ENCODE measurements at regions not wholly inside any gene's neighbourhood (a gene's known extent, or its start where the extent isn't known, plus 50 kb on each side); places are given as distances from the start of the nearest gene placed in this dataset.

GRCh38 chr1:87730274-87731216 lies 401.9 kb downstream of the LMO4 start:
- Histone ChIP-seq H3K4me3 (replicated peaks; ENCODE audit: insufficient read depth, low read length) (no peak overlapping the region), H3K27ac (replicated peaks) (no peak overlapping the region), H3K27me3 (ENCODE audit: insufficient read depth, poor library complexity, severe bottlenecking) (no peaks in the 10 kb centered on the region)
- DNase-seq (ENCODE audit: low read depth in 1 of 2, low spot score in 1 of 2) = no peak
- TF ChIP-seq SPI1 (IDR thresholded peaks at IDR 0.05; ENCODE audit: borderline replicate concordance, low read depth) = no peak
- TF ChIP-seq GABPA (IDR thresholded peaks at IDR 0.05; ENCODE audit: low read depth) = no peak
- TF ChIP-seq CTCF (IDR thresholded peaks at IDR 0.05; ENCODE audit: insufficient read depth, low read length) = no peak
- TF ChIP-seq REST (IDR thresholded peaks at IDR 0.05; ENCODE audit: insufficient replicate concordance, low read depth) = no peak
- TF ChIP-seq POLR2AphosphoS5 (IDR thresholded peaks at IDR 0.05; ENCODE audit: low read depth) = no peak

- no peak overlapping the region for H3K4me3 ChIP-seq (replicated peaks; ENCODE audit: insufficient read depth, low read length)
- DNase-seq (ENCODE audit: low read depth in 1 of 2, low spot score in 1 of 2) = no peak
- TF ChIP-seq REST (IDR thresholded peaks at IDR 0.05; ENCODE audit: insufficient replicate concordance, low read depth) (no peak), CTCF (IDR thresholded peaks at IDR 0.05; ENCODE audit: insufficient read depth, low read length) (no peak)
- no peak overlapping the region for H3K27ac ChIP-seq (replicated peaks)
- no peaks in the 10 kb centered on the region for H3K27me3 ChIP-seq (ENCODE audit: insufficient read depth, poor library complexity, severe bottlenecking)
Observed at GRCh38 chr1:87733386-87733785, 404.7 kb downstream of the LMO4 start.

- DNase-seq (ENCODE audit: low read depth in 1 of 2, low spot score in 1 of 2) = no peak
- no peak overlapping the region for H3K4me3 ChIP-seq (replicated peaks; ENCODE audit: insufficient read depth, low read length)
- H3K27me3 ChIP-seq (ENCODE audit: insufficient read depth, poor library complexity, severe bottlenecking) = no peaks in the 10 kb centered on the region
- TF ChIP-seq SPI1 (IDR thresholded peaks at IDR 0.05; ENCODE audit: borderline replicate concordance, low read depth) (no peak), CTCF (IDR thresholded peaks at IDR 0.05; ENCODE audit: insufficient read depth, low read length) (no peak), GABPA (IDR thresholded peaks at IDR 0.05; ENCODE audit: low read depth) (no peak)
- H3K27ac ChIP-seq (replicated peaks) = no peak overlapping the region
Observed at GRCh38 chr1:87735750-87736149, 407.1 kb downstream of the LMO4 start.

- TF ChIP-seq SPI1 (IDR thresholded peaks at IDR 0.05; ENCODE audit: borderline replicate concordance, low read depth) (no peak), POLR2AphosphoS5 (IDR thresholded peaks at IDR 0.05; ENCODE audit: low read depth) (no peak), CTCF (IDR thresholded peaks at IDR 0.05; ENCODE audit: insufficient read depth, low read length) (no peak), GABPA (IDR thresholded peaks at IDR 0.05; ENCODE audit: low read depth) (no peak), REST (IDR thresholded peaks at IDR 0.05; ENCODE audit: insufficient replicate concordance, low read depth) (no peak)
- Histone ChIP-seq H3K27me3 (ENCODE audit: insufficient read depth, poor library complexity, severe bottlenecking) (no peaks in the 10 kb centered on the region), H3K4me3 (replicated peaks; ENCODE audit: insufficient read depth, low read length) (no peak overlapping the region), H3K27ac (replicated peaks) (no peak overlapping the region)
- DNase-seq (ENCODE audit: low read depth in 1 of 2, low spot score in 1 of 2) = no peak
Observed at GRCh38 chr1:87739141-87739540, 410.5 kb downstream of the LMO4 start.

All from HL-60 (cell line).